ENCODE measurements at regions not wholly inside any gene's neighbourhood (a gene's known extent, or its start where the extent isn't known, plus 50 kb on each side); places are given as distances from the start of the nearest gene placed in this dataset.

- peaks cover 3% of the 10 kb centered on the region for H3K27me3 Mint-ChIP-seq
- H3K36me3 Mint-ChIP-seq: peaks cover 4% of the 10 kb centered on the region
- no peak for DNase-seq (ENCODE audit: extremely low spot score, unreplicated experiment)
- no peak overlapping the region for H3K27ac Mint-ChIP-seq
- TF ChIP-seq CTCF (conservative IDR thresholded peaks at IDR 0.05): no peak
- no peaks in the 10 kb centered on the region for H3K4me1 Mint-ChIP-seq (ENCODE audit: unreplicated experiment)
- H3K4me3 Mint-ChIP-seq: no peak overlapping the region
- H3K9me3 Mint-ChIP-seq: no peaks in the 10 kb centered on the region
Measured at GRCh38 chr13:53326716-53327115, 298.1 kb downstream of the OLFM4 start.

GRCh38 chr13:53327680-53328315 is 299.2 kb downstream of the OLFM4 start:
- Mint-ChIP-seq H3K4me3 (no peak overlapping the region), H3K27me3 (peaks cover 3% of the 10 kb centered on the region), H3K36me3 (peaks cover 4% of the 10 kb centered on the region), H3K27ac (no peak overlapping the region), H3K4me1 (ENCODE audit: unreplicated experiment) (no peaks in the 10 kb centered on the region), H3K9me3 (no peaks in the 10 kb centered on the region)
- TF ChIP-seq CTCF (conservative IDR thresholded peaks at IDR 0.05): no peak
- no peak for DNase-seq (ENCODE audit: extremely low spot score, unreplicated experiment)

GRCh38 chr13:53336441-53337160 is 308.0 kb downstream of the OLFM4 start:
- Mint-ChIP-seq H3K4me1 (ENCODE audit: unreplicated experiment) (no peaks in the 10 kb centered on the region), H3K4me3 (no peak overlapping the region), H3K36me3 (no peaks in the 10 kb centered on the region), H3K9me3 (no peaks in the 10 kb centered on the region), H3K27me3 (no peaks in the 10 kb centered on the region), H3K27ac (no peak overlapping the region)
- DNase-seq (ENCODE audit: extremely low spot score, unreplicated experiment): no peak
- TF ChIP-seq CTCF (conservative IDR thresholded peaks at IDR 0.05): no peak

GRCh38 chr13:53338760-53339159 is 310.1 kb downstream of the OLFM4 start:
- no peak for DNase-seq (ENCODE audit: extremely low spot score, unreplicated experiment)
- H3K4me3 Mint-ChIP-seq: no peak overlapping the region
- H3K27ac Mint-ChIP-seq: no peak overlapping the region
- no peaks in the 10 kb centered on the region for H3K4me1 Mint-ChIP-seq (ENCODE audit: unreplicated experiment)
- H3K9me3 Mint-ChIP-seq: no peaks in the 10 kb centered on the region
- TF ChIP-seq CTCF (conservative IDR thresholded peaks at IDR 0.05): no peak
- H3K36me3 Mint-ChIP-seq: no peaks in the 10 kb centered on the region
- no peaks in the 10 kb centered on the region for H3K27me3 Mint-ChIP-seq

GRCh38 chr13:53340505-53341143 is 312.0 kb downstream of the OLFM4 start:
- DNase-seq (ENCODE audit: extremely low spot score, unreplicated experiment): no peak
- no peaks in the 10 kb centered on the region for H3K27me3 Mint-ChIP-seq
- H3K9me3 Mint-ChIP-seq: no peaks in the 10 kb centered on the region
- H3K36me3 Mint-ChIP-seq: no peaks in the 10 kb centered on the region
- no peak overlapping the region for H3K4me3 Mint-ChIP-seq
- no peak for TF ChIP-seq CTCF (conservative IDR thresholded peaks at IDR 0.05)
- H3K27ac Mint-ChIP-seq: no peak overlapping the region
- H3K4me1 Mint-ChIP-seq (ENCODE audit: unreplicated experiment): no peaks in the 10 kb centered on the region
